ENCODE measurements at regions not wholly inside any gene's neighbourhood (a gene's known extent, or its start where the extent isn't known, plus 50 kb on each side); places are given as distances from the start of the nearest gene placed in this dataset.

DNA sequence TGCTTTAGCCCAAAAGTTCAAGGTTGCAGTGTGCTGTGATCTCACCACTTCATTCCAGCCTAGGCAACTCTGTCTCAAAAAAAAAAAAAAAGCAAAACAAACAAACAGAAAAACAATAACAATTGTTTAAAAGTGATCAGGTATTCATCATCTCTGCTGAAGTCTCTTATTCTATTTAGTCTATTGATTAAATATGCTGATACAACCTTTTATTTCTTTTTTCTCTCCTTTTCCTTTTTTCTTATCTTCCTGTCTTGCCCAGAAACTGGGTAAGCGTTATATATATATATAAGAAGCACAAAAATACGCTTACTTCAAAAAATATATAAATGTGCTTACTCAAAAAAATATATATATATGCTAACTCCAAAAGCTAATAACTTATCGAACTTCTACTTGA, 213.8 kb upstream of the EEA1 start:
- intact Hi-C loops (cut with DNase I) = no loop called here
- no peak for DNase-seq (ENCODE audit: low spot score)

DNA sequence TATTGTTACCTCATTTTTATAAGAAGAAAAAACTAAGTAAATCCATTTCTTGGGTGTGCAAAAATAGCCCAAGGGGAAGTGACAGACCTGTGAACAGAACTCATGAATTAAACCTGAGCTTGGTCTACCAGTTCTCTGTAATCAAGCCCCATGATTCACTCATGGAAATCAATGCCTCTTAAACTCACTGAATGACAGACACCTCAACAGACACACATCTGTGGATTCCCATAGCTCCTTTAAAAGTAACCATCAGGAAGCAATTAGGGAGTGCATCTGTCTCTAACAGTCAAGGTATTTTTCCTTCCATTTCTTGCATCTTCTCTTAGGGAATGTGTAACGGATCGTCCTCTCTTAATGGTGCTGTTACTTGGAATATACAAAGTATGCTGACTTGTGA, 215.0 kb upstream of the EEA1 start:
- intact Hi-C loops (cut with DNase I) = no loop called here
- DNase-seq (ENCODE audit: low spot score) = no peak

DNA sequence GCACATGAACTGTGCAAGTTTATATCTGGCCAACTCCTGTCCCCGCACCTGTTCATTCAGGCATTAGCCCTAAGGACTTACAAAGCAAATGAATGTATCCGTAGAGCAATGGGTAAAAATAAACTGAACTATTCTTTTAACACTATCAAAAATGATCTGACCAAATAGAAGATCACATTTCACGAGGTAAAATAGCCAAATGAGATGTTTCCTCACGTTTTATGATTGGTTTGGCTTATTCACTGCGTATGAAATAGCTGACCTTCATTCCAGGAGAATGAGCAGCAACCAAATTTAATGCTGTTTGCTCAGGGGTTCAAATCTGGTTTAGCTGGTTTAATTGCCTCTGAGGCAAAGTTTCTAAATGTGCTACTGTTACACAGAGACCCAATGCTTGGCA, 216.0 kb upstream of the EEA1 start:
- DNase-seq (ENCODE audit: low spot score) = no peak
- intact Hi-C loops (cut with DNase I) = no loop called here

- intact Hi-C loops (cut with DNase I) = no loop called here
- DNase-seq (ENCODE audit: low spot score) = no peak
Measured at GRCh38 chr12:93146263-93146939, 217.3 kb upstream of the EEA1 start.

DNA sequence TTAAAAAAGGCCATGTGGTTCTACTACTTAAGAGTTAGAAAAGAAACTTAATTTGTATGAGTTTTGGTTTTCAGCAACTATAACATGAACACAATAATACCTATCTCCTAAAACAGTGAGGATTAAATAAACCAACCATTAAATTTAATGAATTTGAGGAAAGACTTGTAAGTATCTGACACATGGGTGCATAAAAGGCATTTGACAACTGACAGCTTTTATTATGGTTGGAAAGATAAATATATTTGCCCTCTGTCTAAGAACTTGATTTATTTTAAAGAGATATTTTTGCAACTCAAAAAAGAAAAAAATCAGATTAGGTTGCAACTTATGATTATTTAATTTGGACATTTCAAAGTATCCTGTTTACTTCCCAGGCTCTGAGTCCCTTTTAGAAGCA, 217.9 kb upstream of the EEA1 start:
- no peak for DNase-seq (ENCODE audit: low spot score)
- intact Hi-C loops (cut with DNase I) = no loop called here

DNA sequence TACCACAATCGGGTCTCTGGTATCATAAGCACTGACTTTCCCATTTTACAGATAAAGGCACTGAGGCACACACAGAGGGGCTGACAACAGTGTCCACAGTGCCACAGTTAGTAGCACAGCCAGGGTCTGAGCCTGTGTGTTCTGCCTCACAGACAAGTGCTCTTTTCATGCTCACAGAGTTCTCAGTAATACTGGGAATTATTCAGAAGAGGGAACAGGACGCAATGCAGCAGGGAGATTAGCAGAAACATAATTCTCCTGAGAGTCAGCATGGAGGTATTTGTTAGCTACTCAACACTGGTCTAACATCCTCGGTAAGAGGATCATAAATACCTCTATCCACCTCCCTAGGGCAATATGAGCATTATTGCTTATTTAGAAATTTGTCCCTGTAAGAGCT, 219.3 kb upstream of the EEA1 start:
- DNase-seq (ENCODE audit: low spot score) = no peak
- intact Hi-C loops (cut with DNase I) = no loop called here

DNA sequence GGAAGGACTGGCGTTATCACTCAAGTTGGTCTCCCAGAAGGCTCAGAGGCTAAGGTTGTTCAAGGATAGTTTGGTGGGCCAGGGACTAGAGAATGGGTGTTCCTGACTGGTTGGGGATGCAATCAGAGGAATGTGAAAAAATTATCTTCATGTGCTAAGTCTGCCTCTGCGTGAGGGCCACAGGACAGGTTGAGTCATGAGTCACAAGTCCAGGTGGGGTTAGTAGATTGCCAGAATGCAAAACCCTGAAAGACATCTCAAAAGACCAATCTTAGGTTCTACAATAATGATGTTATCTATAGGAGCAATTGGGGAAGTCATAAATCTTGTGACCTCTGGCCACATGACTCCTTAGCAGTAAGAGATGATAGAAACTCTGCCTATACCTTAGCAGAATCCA, 220.1 kb upstream of the EEA1 start:
- intact Hi-C loops (cut with DNase I) = no loop called here
- no peak for DNase-seq (ENCODE audit: low spot score)

- intact Hi-C loops (cut with DNase I) = no loop called here
Measured at GRCh38 chr12:93151079-93151762, 222.1 kb upstream of the EEA1 start.

GRCh38 chr12:93152617-93153016, 223.5 kb upstream of the EEA1 start:
- intact Hi-C loops (cut with DNase I) = no loop called here
- no peak for DNase-seq (ENCODE audit: low spot score)

More at GRCh38 chr12:93151079-93151762, 222.1 kb upstream of the EEA1 start:
- no peak for DNase-seq (ENCODE audit: low spot score)

DNA sequence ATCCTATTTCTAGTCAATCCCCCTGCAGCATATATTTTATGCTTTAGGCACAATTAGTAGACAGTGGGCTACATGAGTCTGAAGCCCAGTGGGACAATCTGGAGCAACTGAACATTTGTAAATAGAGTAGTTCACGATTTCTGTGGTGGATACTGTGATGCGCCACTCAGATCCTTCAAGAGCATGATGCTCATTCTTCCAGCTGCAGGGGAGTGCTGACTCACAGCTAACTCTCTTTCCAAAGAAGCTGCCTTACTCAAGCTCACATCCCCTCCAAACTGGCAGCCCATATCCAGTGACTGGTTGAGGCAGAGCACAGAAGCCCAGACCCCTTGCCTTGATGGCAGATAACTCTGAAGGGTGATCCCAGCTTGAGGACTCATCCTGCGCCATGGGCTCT, 224.2 kb upstream of the EEA1 start:
- intact Hi-C loops (cut with DNase I) = no loop called here
- DNase-seq (ENCODE audit: low spot score) = no peak

- intact Hi-C loops (cut with DNase I) = no loop called here
- DNase-seq (ENCODE audit: low spot score) = no peak
Measured at GRCh38 chr12:93154096-93154728, 223.5 kb upstream of the NUDT4 start.

GRCh38 chr12:93154753-93155480, 222.8 kb upstream of the NUDT4 start:
- intact Hi-C loops (cut with DNase I) = no loop called here
- DNase-seq (ENCODE audit: low spot score) = no peak

DNA sequence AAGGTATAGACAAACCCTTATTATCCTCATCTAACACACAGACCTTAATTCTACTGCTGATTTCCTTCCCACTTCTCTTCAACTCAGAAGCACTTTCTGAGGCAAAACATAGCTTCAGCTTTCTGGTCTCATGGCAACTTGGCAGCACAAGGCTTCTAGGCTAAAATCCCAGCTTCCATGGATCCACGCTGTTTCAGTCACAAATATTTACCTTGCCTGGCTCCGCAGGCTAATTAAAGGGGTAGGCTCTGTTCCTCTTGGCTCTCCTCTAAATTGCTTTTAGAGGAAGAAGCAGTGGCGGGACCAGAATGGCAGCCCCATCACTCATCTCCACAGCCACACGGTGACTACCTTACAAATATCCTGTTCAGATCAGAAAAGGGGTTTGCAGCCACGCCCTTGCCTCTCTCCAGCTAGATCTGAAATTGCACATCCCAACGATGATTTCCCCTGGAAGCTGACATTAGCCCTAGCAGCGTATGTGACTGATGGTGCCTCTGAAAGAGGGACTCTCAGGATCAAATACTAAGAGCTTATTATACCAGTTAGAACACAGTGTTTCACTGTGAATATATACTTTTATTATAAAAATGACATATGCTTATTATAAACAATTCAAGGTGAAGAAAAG, 221.5 kb upstream of the NUDT4 start:
- DNase-seq (ENCODE audit: low spot score) = no peak
- intact Hi-C loops (cut with DNase I) = no loop called here

- intact Hi-C loops (cut with DNase I) = no loop called here
- no peak for DNase-seq (ENCODE audit: low spot score)
Measured at GRCh38 chr12:93157279-93157678, 220.4 kb upstream of the NUDT4 start.

GRCh38 chr12:93158065-93158843, 219.5 kb upstream of the NUDT4 start:
- no peak for DNase-seq (ENCODE audit: low spot score)
- intact Hi-C loops (cut with DNase I) = no loop called here

- DNase-seq (ENCODE audit: low spot score) = no peak
- intact Hi-C loops (cut with DNase I) = no loop called here
Measured at GRCh38 chr12:93163260-93164036, 214.3 kb upstream of the NUDT4 start.

- intact Hi-C loops (cut with DNase I) = no loop called here
- DNase-seq (ENCODE audit: low spot score) = no peak
Measured at GRCh38 chr12:93164103-93164880, 213.4 kb upstream of the NUDT4 start.
